Activated CD4-positive, alpha-beta T cell treated with anti-CD3 and anti-CD28 coated beads, Interleukin-2, amount 10 ng/mL, durations not matched to agents 24 days and 14 days (primary cell): ENCODE measurements at regions not wholly inside any gene's neighbourhood (a gene's known extent, or its start where the extent isn't known, plus 50 kb on each side); places are given as distances from the start of the nearest gene placed in this dataset.

Experiments
- DNase-seq: peaks from one replicate; pipeline ENCODE4 v3.0.0; 2022
- H3K27ac Mint-ChIP-seq: one replicate; pipeline ENCODE4 v1.8.0; 2022; ENCODE audit warnings: mild to moderate bottlenecking, mixed read lengths
- H3K27me3 Mint-ChIP-seq: one replicate; pipeline ENCODE4 v1.8.0; 2022; ENCODE audit warnings: mixed read lengths
- H3K36me3 Mint-ChIP-seq: one replicate; pipeline ENCODE4 v1.8.0; 2022; ENCODE audit warnings: low read depth, mild to moderate bottlenecking, mixed read lengths
- H3K4me1 Mint-ChIP-seq: one replicate; pipeline ENCODE4 v1.8.0; 2021; ENCODE audit warnings: mixed read lengths
- H3K4me3 Mint-ChIP-seq: one replicate; pipeline ENCODE4 v1.8.0; 2022; ENCODE audit warnings: mild to moderate bottlenecking, moderate library complexity, mixed read lengths
- H3K9me3 Mint-ChIP-seq: one replicate; pipeline ENCODE4 v1.8.0; 2021; ENCODE audit warnings: mixed read lengths
- intact Hi-C: fragments of 100-400 bp; cut with micrococcal nuclease; formaldehyde crosslinking; loops from one replicate; pipeline ENCODE4 v1.15.1; 2023

- Mint-ChIP-seq H3K4me1 (peaks cover 4% of the 10 kb centered on the region), H3K9me3 (no peaks in the 10 kb centered on the region), H3K27ac (no peak overlapping the region), H3K27me3 (peaks cover 21% of the 10 kb centered on the region), H3K36me3 (no peaks in the 10 kb centered on the region), H3K4me3 (no peak overlapping the region)
- no peak for DNase-seq
- intact Hi-C loops: no loop called here
Observed at GRCh38 chr11:72493426-72494108, 59.2 kb upstream of the CLPB start.

DNA sequence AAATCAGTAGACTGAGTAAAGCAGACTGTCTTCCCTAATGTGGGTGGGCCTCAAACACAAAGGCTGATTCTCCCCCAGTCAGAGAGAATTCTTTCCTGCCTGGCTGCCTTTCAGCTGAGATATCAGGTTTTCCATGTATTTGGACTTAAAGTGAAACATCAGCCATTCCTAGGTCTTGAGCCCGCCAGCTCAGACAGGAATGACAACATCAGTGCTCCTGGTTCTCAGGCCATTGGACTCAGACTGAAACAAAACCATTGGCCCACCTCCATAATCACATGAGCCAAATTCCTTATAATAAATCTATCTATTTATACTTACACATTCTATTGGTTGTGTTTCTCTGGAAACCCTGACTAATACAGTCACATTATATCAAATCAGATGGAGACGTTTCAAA is 56.7 kb upstream of the CLPB start:
- no peak overlapping the region for H3K27ac Mint-ChIP-seq
- DNase-seq: no peak
- H3K9me3 Mint-ChIP-seq: no peaks in the 10 kb centered on the region
- intact Hi-C loops: no loop called here
- peaks cover 4% of the 10 kb centered on the region for H3K4me1 Mint-ChIP-seq
- H3K36me3 Mint-ChIP-seq: no peaks in the 10 kb centered on the region
- H3K4me3 Mint-ChIP-seq: no peak overlapping the region
- H3K27me3 Mint-ChIP-seq: peaks cover 28% of the 10 kb centered on the region
